ENCODE measurements at regions not wholly inside any gene's neighbourhood (a gene's known extent, or its start where the extent isn't known, plus 50 kb on each side); places are given as distances from the start of the nearest gene placed in this dataset.
"Not testable (repeated sequence)": the region's sequence is repeated elsewhere in the genome, so short reads cannot be mapped to it uniquely, and the experiment has no call there.

DNA sequence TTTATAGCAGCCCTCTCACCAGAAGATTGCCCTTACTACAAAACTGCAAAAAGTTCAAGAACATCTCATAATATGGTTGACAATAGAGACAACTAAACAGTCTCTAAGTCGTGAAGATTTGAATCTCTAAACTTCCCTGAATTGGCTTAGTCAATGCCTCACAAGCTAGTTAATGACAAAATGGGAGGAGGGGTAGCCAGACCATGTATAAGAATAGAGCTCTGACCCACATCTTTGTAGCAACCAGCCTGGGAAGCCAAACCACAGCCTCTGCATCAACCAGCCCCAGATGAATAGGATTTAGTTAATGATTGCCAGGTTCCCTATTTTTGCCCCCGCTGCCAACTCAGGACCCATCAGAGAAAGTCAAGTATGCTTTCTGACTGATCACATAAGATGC, 1265.9 kb upstream of the PCDH10 start:
- DNase-seq = not testable (repeated sequence)

DNA sequence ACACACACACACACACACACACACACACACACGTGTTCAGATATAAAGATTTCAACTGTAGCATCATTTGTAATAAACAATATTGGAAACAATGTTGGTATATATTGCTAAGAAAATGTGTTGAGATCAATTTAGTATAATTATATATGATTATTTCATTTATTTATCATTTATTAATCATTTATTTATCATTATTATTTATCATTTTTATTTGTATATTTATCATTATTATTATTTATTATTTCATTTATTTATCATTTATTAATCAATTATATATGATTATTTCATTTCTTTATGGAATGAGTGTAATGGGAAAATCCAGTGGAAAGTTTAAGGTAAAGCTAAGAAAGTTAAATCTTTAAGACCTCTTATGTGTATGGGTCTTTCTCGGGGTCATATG, 1223.4 kb upstream of the PCDH10 start:
- DNase-seq = not testable (repeated sequence)

DNA sequence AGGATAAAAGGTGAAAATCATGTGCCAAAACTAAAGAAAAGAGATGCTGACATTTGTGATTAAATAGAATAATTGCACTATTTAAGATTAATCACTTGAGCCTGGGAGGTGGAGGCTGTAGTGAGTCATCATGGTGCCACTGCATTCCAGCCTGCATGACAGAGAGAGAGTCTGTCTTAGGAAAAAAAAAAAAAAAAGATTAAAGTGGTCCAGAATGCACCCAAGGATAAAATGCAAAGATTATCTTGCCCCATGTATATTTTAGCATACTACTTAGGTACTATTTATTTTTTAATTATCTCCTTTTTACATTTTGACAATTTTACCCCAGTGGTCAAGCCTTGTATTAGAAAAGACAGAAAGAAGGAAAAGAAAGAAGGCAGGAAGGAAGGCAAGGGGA, 1181.4 kb upstream of the PCDH10 start:
- not testable (repeated sequence) for DNase-seq

DNA sequence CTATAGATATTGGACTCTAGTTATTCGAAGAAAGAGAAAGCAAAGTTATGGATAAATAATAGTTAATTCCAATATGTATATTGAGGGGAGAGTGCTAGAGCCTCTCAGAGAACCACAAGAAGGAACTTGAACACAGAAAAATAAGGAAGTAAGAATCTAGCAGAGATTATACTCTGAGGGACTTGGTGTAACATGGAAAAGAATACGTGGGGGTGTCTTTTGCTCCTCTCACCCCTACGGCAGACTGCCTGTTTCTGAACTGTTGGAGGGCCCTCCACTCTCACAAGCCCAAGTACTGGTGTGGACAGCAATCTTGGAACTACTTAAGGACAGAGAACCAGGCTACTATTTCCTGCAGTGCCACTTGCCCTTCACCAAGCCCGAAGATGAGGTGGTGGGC, 1174.4 kb upstream of the PCDH10 start:
- no peak for DNase-seq

DNA sequence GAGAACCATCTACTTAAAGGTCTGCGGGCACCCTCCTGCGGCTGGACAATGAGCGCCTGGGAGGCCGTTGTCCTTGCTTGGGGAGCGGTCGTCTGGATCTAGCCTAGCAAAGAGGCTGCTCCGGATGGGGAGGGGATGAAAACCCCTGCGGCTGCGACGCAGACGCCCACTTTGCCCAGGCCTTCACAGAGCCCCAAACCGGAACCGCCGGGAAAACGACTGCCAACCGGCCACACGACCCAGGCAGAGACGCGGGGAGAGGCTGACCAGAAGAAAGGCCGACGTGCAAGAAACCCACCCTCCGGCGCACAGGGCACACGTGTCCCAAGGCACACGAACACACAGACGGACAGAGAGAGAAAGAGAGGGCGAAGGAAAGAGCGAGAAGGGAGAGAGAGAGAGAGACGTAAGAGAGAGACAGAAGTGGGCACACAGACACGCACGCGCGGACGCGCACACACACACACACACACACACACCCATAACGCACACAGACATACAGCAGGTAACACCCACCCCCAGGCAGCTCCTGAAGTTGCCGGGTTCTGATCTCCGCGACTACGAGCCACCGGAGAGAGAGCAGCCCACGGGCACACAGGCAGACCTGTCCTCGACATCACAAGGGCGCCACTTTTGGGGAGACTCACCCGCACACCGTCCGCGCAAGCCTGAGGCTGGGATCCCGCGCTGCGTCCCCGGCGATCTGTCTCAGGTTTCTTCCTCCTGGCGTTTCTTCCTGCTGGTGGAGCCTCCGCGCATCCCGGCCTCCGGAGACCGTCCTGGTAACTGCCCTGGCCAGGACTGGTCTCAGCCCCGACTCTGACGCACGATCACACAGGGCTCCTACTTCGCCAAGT, 1173.6 kb upstream of the PCDH10 start:
- DNase-seq = not testable (repeated sequence)

DNA sequence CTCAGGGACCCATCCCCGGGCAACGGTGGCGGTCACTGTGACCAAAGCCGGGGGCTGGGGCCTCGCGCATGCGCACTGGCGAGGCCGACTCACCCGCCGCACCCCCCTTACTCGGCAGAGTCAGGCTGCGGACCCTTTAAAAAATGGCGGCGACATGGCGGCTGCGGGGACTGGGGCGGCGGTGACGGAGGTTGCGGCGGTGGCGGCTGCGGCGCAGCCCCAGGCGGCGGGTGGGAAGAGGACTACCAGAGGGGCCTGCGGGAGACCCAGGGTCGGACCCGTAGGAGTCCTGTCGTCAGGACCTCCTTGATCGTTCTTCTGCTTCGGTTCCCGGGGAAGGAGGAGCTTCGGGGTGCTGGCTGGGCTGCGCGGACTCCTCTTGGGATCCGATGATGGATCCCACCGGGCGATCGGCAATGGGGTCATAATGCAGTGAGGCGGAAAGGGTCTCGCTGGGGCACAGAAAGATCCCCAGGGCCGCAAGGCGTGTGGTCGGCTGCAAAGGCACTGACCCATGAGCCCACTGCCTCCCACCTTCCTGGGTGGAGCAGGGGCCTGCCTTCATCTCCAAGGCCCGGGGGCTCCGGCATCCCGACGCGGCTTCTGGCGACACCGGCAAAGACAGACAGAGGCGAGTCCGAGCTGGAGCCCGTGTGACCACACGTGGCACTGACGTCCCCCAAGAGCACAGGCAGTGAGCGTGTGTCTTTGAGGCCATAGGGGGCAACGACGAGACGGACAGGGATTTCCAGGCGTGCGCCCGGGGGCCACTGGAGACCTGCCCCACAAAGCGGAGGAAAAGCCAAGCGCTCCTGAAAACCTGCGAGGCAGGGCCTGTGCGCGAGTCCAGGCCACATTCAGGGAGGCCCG, 1172.7 kb upstream of the PCDH10 start:
- DNase-seq = not testable (repeated sequence)

DNA sequence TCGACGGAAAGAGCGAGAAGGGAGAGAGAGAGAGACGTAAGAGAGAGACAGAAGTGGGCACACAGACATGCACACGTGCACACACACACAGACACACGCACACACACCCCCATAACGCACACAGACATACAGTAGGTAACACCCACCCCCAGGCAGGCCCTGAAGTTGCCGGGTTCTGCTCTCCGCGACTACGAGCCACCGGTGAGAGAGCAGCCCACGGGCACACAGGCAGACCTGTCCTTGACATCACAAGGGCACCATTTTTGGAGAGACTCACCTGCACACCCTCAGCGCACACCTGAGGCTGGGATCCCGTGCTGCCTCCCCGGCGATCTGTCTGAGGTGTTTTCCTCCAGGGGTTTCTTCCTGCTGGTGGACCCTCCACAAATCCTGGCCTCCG, 1171.0 kb upstream of the PCDH10 start:
- DNase-seq = no peak

DNA sequence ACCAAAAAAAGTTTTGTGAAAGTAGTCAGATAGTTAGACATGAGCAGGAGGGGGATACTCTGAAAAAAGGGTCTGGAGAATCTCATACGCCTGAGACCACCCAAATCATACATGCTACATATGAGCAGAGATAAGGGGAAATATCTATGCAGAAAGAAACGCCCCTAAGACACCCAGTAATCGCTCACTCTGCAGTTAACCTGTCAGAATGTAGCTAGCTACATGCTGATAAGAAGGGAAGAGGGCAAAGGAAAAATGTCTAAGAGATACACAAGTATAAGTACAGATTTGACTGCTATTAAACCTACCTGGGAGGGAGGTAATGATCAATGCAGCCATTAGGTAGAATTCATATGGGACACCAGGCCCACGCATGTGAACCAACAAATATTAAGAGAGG, 1159.5 kb upstream of the PCDH10 start:
- no peak for DNase-seq

DNA sequence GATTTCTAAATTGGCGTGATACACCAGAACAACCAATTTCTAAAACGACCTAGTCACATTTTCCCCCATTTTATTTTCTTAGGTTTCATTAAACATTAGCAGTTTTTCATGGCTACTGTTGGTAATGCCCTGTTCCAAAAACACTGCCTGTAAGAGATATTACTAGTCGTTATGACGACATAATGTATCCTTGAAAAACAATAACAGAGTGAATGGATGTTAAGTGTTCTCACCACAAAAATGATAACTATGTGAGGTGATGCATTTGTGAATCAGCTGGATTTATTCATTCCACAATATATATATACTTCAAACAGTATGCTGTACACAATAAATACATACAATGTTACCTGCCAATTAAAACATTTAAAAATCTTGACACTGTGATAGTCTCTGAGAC, 1147.6 kb upstream of the PCDH10 start:
- no peak for DNase-seq

DNA sequence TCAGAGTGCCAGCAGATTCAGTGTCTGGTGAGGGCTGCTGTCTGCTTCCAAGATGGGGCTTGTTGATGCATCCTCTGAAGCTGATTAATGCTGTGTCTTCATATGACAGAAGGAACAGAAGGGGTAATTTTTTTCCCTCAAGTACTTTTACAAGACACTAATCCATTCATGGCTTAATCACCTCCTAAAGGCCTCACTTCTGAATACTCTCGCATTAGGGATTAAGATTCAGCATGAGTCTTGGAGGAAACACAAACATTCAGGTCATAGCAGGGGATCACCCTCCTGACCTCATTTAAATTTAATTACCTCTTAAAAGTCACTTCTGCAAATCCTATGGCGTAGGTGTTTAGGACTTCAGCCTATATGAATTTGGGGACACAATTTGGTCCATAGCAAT, 1145.5 kb upstream of the PCDH10 start:
- no peak for DNase-seq

DNA sequence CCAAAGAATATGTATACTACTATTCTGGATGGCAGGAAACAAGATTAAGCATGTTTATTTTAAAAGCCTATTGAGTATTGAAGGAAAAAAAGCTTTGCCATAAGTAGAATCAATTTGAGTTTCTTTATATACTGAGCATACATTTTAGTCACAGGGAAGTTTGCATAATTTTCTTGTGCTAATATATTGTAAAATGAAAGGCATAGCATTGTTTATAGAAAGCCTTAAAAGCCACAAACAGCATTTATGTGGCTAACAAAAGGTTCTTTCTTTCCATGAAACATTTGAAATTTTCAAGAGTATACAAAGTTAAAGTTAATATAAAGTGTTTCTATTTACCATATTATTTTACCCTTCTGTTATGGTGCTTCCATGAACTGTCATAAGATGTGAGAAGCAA, 1133.8 kb upstream of the PCDH10 start:
- no peak for DNase-seq

DNA sequence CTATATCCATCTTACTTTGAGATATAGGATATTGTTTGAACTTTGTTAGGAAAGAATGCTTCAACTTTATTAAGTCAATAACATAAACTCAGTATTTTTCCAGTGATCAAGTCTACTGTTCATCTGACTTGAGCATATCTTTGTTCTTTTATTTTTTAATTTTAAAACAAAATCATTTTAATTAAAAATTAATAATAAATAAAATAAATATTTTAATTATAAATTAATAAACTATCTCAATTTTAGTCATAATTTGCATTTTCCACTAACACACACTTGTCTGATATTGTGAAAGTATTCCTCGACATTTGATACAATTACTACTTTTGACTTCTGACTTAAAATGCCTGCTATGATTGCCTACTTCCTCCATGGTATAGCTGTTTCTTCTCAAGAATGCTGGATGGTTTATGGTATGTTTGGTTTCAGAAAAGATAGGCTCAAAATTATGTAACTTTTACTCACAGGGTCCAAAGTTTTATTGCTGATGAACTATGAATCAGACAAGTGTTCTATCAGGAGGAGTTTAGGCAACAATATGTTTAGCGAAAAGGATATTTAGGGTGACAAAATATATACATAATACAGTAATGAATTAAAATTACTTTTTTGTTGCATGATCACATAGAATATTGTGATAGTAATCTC, 1132.3 kb upstream of the PCDH10 start:
- DNase-seq = no peak

DNA sequence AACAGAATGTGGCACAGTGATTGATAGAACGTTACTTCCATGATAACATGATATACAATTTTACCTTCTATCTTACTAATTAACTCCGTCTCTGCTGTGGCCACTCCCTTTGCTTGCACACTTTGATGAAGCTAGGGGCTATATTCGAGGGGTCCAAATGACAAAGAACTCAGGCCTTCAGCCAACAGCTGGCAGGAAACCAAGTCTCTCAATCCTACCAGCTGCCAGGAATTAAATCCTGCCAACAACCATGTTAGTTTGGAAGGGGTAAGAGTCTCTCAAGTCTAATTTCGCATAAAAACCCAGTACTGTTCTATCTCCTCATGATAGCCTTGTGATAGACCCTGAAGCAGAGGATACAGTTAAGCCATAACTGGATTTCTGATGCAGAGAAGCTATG, 1122.9 kb upstream of the PCDH10 start:
- DNase-seq = no peak

DNA sequence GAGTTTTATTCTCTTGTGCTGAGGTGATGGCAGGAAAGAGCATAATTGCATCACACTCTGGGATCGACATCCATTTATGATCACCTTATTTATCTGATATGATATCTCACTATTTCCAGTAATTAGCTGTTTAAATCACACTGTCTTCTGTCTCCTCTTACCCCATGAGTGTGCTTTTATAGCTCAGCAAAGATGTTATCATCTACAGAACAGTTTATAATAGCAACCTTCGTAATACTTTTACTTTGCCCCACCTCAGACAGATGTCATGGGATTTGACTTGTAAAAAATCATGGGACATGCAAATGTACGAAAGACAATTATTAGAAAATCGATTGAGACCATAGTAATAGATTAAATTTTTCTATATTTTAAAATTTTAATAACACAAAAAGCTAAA, 1122.3 kb upstream of the PCDH10 start:
- no peak for DNase-seq

DNA sequence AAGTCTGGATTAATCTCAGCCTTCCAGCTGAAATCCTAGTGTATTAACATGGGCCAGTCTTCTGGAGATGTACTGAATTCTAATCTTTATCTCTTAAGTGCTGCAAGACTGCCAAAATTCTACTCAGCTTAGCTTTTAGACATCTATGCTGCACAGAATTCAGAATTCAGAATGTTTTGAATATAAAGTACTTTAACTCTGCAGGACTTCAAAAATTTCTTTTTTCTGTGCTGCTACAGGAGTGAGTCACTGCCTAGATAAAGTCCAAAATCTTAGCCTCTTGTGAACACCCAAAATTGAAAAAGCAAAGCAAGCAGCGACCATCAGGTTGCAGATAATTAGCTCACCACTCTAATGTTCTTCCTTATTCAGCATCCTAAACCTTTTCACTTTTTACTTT, 1092.6 kb upstream of the PCDH10 start:
- no peak for DNase-seq

DNA sequence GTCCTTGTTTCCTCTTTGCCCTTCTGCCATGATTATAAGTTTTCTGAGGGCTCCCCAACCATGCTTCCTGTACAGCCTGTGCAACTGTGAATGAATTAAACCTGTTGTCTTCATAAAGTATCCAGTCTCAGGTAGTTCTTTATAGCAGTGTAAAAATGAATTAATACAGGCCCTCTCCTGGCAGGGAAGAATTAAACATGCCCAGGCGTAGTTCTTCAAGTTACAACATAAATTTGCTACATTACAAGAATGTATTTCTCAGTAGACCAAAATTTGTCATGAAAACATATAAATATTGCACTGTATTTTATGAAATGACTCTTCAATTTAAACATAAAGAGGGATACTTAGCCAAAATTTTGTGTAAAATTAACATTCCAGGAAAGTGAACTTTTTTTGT, 1089.9 kb upstream of the PCDH10 start:
- DNase-seq = no peak

DNA sequence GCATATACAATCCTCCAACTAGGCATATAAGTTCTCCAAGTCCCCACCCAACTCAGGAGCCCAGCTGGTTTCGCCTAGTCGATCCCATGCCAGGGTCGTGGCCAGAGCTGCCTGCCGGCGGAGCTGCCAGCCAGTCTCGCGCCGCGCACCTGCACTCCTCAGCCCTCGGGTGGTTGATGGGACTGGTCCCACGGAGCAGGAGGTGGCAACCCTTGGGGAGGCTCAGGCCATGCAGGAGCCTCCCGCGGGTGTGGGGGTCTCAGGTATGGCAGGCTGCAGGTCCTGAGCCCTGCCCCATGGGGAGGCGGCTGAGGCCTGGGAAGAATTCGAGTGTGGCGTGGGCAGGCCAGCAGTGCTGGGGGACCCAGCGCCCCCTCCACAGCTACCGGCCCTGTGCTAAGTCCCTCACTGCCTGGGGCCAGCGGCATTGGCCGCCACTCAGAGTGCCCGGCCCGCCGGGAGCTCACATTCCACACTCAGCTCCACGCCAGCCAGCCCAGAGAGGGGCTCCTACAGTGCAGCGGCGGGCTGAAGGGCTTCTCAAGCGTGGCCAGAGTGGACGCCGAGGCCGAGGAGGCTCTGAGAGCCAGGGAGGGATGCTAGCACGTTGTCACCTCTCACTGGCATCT, 1086.4 kb upstream of the PCDH10 start:
- DNase-seq = no peak

DNA sequence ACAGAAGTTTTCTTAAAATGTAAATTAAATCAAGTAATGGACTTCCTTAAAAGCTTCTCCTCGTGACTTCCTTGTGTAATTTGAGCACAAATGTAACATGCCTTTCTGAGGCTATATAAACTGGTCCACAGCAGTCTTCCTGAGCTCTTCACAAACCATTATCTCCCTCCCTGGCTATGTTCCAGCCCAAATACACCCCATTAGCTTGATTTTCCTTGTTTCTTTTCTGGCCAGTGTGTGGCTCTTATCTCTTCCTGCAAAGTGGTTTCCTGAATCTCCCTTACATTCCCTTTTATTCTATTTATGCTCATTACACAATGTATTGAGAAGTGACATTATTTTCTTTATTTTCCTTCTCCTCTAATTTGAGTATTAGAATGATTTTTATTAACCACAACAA, 1085.3 kb upstream of the PCDH10 start:
- no peak for DNase-seq

DNA sequence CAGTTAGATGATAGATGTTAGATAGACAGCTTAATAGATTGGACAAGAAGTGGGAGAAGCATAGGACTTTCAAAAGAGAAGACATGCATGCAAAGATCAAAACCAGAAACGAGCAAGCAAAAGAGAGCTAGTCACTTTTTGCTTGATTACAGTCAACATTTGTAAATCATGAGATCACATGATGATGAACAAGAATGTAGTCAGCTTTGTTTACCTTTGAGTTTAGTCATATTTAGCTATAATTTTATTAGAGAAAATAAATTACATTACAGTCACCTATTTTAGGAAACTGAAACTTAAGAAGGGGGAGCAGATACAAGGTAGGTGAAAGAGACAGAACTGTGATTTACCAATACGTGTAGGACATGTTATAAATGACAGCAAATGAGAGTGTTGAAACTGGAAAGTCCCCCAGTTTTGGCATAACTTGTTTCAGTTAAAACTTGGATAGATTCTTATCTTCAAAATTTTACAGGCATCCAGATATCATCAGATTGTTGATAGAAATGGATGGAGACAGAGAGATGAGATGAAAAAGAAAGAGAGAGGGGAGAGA, 1083.1 kb upstream of the PCDH10 start:
- DNase-seq = no peak

DNA sequence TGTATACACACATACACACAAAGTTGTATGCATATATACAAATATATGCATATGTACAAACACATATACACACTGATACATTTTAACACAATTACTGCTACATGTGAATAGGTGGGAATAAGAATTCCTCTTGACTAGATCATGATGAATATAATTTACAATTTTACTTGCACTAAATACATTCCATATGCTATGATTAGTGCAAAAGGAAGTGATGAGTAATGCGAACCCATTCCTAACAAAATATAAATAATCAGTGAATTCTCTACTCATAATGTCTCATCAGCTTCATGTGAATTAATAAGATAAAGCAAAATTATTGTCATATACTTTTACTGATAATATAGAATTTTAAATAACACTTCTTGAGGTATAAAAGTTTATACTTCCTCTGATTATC, 1077.3 kb upstream of the PCDH10 start:
- DNase-seq = no peak

DNA sequence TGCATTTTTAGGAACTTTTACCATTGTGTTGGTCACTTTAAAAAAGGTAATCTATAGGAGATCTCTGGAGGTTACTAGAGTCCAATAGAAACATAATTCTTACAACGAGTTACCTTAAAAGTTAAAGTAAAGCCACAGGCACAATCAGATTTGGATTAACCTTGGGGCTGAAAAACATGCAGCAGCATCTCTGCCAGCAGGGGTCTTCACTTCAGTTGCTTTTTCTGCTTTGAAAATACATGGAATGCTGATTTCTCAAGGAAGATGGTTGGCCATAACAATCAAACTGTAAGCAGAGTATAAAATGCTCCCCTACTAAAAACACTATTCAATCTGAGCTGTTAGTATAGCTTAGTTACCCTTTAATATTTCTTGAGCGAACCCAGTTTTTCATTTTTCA, 1072.3 kb upstream of the PCDH10 start:
- no peak for DNase-seq

DNA sequence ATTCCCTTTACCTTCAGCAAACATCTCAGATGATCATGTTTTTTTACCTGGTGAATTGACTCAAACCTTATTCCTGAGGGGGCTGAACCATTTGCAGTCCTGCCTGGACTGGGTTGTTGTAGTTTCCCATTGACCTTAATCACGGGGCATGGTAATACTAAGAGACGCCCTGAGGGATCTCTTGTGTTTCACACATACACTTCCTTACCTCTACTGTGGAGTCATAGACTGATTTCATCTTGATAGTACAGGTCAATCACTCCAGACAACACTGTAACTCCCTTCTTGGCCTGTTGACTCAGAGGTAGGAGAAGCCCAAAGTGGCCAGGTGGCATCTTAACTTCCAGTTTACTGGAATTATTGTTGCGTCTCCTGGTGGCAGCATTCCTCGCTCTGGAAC, 1064.0 kb upstream of the PCDH10 start:
- no peak for DNase-seq

DNA sequence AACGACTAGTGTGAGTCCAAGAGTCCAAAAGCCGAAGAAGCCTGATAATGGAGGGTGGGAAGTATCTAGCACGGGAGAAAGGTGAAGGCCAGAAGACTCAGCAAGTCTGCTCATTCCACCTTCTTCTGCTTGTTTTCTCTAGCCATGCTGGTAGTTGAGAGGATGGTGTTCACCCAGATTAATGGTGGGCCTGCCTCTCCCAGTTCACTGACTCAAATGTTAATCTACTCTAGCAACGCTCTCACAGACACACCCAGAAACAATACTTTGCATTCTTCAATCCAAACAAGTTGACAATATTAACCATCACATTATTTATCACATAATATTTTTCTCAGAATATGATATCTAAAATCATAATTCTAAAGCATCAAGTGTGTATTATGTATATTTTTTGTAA, 1055.1 kb upstream of the PCDH10 start:
- no peak for DNase-seq
